ENCODE measurements at regions not wholly inside any gene's neighbourhood (a gene's known extent, or its start where the extent isn't known, plus 50 kb on each side); places are given as distances from the start of the nearest gene placed in this dataset.

GRCh38 chr5:68679041-68679440 lies 414.8 kb upstream of the SLC30A5 start:
- TF ChIP-seq CTCF (conservative IDR thresholded peaks at IDR 0.05 in 1 of 2, IDR thresholded peaks at IDR 0.05 in 1 of 2; ENCODE audit: extremely low read depth in 1 of 2, insufficient read depth in 1 of 2, low read depth in 1 of 2, low read length in 2 of 2) (no peak), EZH2 (IDR thresholded peaks at IDR 0.05; ENCODE audit: borderline replicate concordance, low read length) (no peak)
